GM23338 (cell line): ENCODE measurements at regions not wholly inside any gene's neighbourhood (a gene's known extent, or its start where the extent isn't known, plus 50 kb on each side); places are given as distances from the start of the nearest gene placed in this dataset.

ENCODE experiments used
- ATAC-seq: fragments of 200-7000 bp; cut with Tn5 transposase; 3 replicates; pipeline ENCODE4 v1.9.1; 2020
- DNase-seq: peaks from one replicate; pipeline ENCODE4 v3.0.0-alpha.2; 2015; ENCODE audit warnings: low spot score
- H2AFZ ChIP-seq: fragments of 200-600 bp; sonication (generic); 2 replicates; pipeline ENCODE4 v1.8.0; 2016; ENCODE audit warnings: antibody characterized with exemption, mild to moderate bottlenecking, moderate library complexity
- H3F3A ChIP-seq: fragments of 200-600 bp; sonication (generic); replicated peaks from 2 replicates; pipeline ENCODE4 v1.8.0; 2017; ENCODE audit warnings: antibody characterized with exemption, mixed run types, low read depth
- H3K27ac ChIP-seq: fragments of 200-600 bp; sonication (generic); 2 replicates; pipeline ENCODE4 v1.6.1; 2016; ENCODE audit warnings: low read depth
- H3K27me3 ChIP-seq: fragments of 200-600 bp; sonication (generic); 2 replicates; pipeline ENCODE4 v1.8.0; 2016; ENCODE audit warnings: mild to moderate bottlenecking, mixed run types, moderate library complexity; ENCODE audit not compliant: insufficient read depth
- H3K36me3 ChIP-seq: fragments of 200-600 bp; sonication (generic); 2 replicates; pipeline ENCODE4 v1.8.0; 2016; ENCODE audit warnings: mild to moderate bottlenecking; ENCODE audit not compliant: insufficient read depth
- H3K4me1 ChIP-seq: fragments of 200-600 bp; sonication (generic); 2 replicates; pipeline ENCODE4 v1.8.0; 2016; ENCODE audit warnings: mild to moderate bottlenecking, moderate library complexity; ENCODE audit not compliant: insufficient read depth
- H3K4me2 ChIP-seq: fragments of 200-600 bp; sonication (generic); 2 replicates; pipeline ENCODE4 v1.7.1; 2017; ENCODE audit warnings: mixed run types
- H3K4me3 ChIP-seq: fragments of 200-600 bp; sonication (generic); 2 replicates; pipeline ENCODE4 v1.6.1; 2016; ENCODE audit warnings: mixed run types
- H3K79me2 ChIP-seq: fragments of 200-600 bp; sonication (generic); replicated peaks from 2 replicates; pipeline ENCODE4 v1.8.0; 2017; ENCODE audit warnings: mild to moderate bottlenecking; ENCODE audit not compliant: insufficient read depth
- H3K9me2 ChIP-seq: fragments of 200-600 bp; sonication (generic); 2 replicates; pipeline ENCODE4 v1.8.0; 2017; ENCODE audit not compliant: insufficient read depth
- H4K20me1 ChIP-seq: fragments of 200-600 bp; sonication (generic); replicated peaks from 2 replicates; pipeline ENCODE4 v1.8.0; 2017; ENCODE audit warnings: mild to moderate bottlenecking; ENCODE audit not compliant: insufficient read depth
- H3K27ac Mint-ChIP-seq: 2 replicates; pipeline ENCODE4 v1.8.0; 2020; ENCODE audit warnings: inconsistent platforms, mild to moderate bottlenecking, moderate library complexity, mixed read lengths
- H3K27me3 Mint-ChIP-seq: 3 replicates; pipeline ENCODE4 v1.8.0; 2022; ENCODE audit warnings: low read depth, mild to moderate bottlenecking, moderate library complexity, mixed read lengths, inconsistent platforms; ENCODE audit not compliant: insufficient read depth, poor library complexity
- H3K36me3 Mint-ChIP-seq: 3 replicates; pipeline ENCODE4 v1.8.0; 2021; ENCODE audit warnings: low read depth, mild to moderate bottlenecking, inconsistent platforms, moderate library complexity, mixed read lengths
- H3K4me1 Mint-ChIP-seq: 3 replicates; pipeline ENCODE4 v1.8.0; 2020; ENCODE audit warnings: mild to moderate bottlenecking, inconsistent platforms, mixed read lengths
- H3K4me3 Mint-ChIP-seq: 3 replicates; pipeline ENCODE4 v1.8.0; 2021; ENCODE audit warnings: moderate library complexity, mild to moderate bottlenecking, inconsistent platforms, mixed read lengths
- H3K9me3 Mint-ChIP-seq: 3 replicates; pipeline ENCODE4 v1.8.0; 2020; ENCODE audit warnings: moderate library complexity, mild to moderate bottlenecking, inconsistent platforms, mixed read lengths
- CTCF ChIP-seq, 2 experiments: fragments of 200-600 bp in 1 of 2; sonication (generic) in 1 of 2; conservative IDR thresholded peaks; 2 replicates each; pipeline versions ENCODE4 v1.5.1 to v1.6.1; 2016 to 2017; ENCODE audit warnings: antibody characterized with exemption in 2 of 2, low read depth in 2 of 2, mild to moderate bottlenecking in 2 of 2, moderate library complexity in 1 of 2
- ETS1 ChIP-seq: IDR thresholded peaks from 2 replicates; pipeline ENCODE4 v1.6.1; 2016; ENCODE audit warnings: antibody characterized with exemption
- EZH2 ChIP-seq: fragments of 200-600 bp; sonication (generic); IDR thresholded peaks from one replicate; pipeline ENCODE4 v1.8.0; 2017; ENCODE audit warnings: antibody characterized with exemption, mild to moderate bottlenecking, low read depth; ENCODE audit not compliant: unreplicated experiment
- EZH2phosphoT487 ChIP-seq: fragments of 200-600 bp; sonication (generic); IDR thresholded peaks from one replicate; pipeline ENCODE4 v1.8.1; 2018; ENCODE audit warnings: antibody characterized with exemption; ENCODE audit not compliant: unreplicated experiment
- NANOG ChIP-seq: IDR thresholded peaks from 2 replicates; pipeline ENCODE4 v1.6.1; 2016; ENCODE audit warnings: antibody characterized with exemption, borderline replicate concordance
- POLR2AphosphoS5 ChIP-seq: IDR thresholded peaks from 2 replicates; pipeline ENCODE4 v1.6.1; 2016; ENCODE audit warnings: antibody characterized with exemption, low read depth
- STAT1 ChIP-seq: IDR thresholded peaks from one replicate; pipeline ENCODE4 v1.6.1; 2016; ENCODE audit warnings: antibody characterized with exemption; ENCODE audit not compliant: unreplicated experiment
- ZNF114 ChIP-seq: fragments of 250-450 bp; sonication (Bioruptor Pico); IDR thresholded peaks from 2 replicates; pipeline ENCODE4 v1.5.0; 2020; ENCODE audit warnings: mild to moderate bottlenecking, moderate library complexity
- ZNF331 ChIP-seq: fragments of 250-450 bp; sonication (Bioruptor Pico); IDR thresholded peaks from 2 replicates; pipeline ENCODE4 v1.5.0; 2020; ENCODE audit warnings: low read depth, mild to moderate bottlenecking, moderate library complexity
- ZNF462 ChIP-seq: fragments of 250-450 bp; sonication (Bioruptor Pico); IDR thresholded peaks from 2 replicates; pipeline ENCODE4 v1.5.0; 2020; ENCODE audit warnings: mild to moderate bottlenecking, moderate library complexity

- Mint-ChIP-seq H3K4me1 (peaks cover 2% of the 10 kb centered on the region), H3K36me3 (no peaks in the 10 kb centered on the region)
- no peaks in the 10 kb centered on the region for H4K20me1 ChIP-seq
Measured at GRCh38 chr2:128557069-128557468, 238.4 kb upstream of the HS6ST1 start.

GRCh38 chr2:128557831-128558241 is 239.2 kb upstream of the HS6ST1 start:
- no peak overlapping the region for H3K4me3 ChIP-seq
- H3K27ac ChIP-seq, result no peak overlapping the region
- Mint-ChIP-seq H3K4me3 (no peak overlapping the region), H3K4me1 (no peaks in the 10 kb centered on the region; the same call in 1 of the 3 replicates), H3K36me3 (no peaks in the 10 kb centered on the region), H3K9me3 (peaks cover 5% of the 10 kb centered on the region; the same call in 2 of the 3 replicates), H3K27me3 (peaks cover 4% of the 10 kb centered on the region), H3K27ac (no peak overlapping the region)
- no peaks in the 10 kb centered on the region for H3K36me3 ChIP-seq
- no peaks in the 10 kb centered on the region for H3K4me1 ChIP-seq
- no peaks in the 10 kb centered on the region for H3K27me3 ChIP-seq
- DNase-seq (no peak), ATAC-seq (no peak)
- H3K79me2 ChIP-seq, result no peaks in the 10 kb centered on the region
- no peaks in the 10 kb centered on the region for H4K20me1 ChIP-seq
- no peak overlapping the region for H2AFZ ChIP-seq
- no peaks in the 10 kb centered on the region; the same call in 1 of the 2 replicates for H3K9me2 ChIP-seq
- no peak overlapping the region for H3K4me2 ChIP-seq
- H3F3A ChIP-seq, result no peaks in the 10 kb centered on the region
- TF ChIP-seq CTCF (conservative IDR thresholded peaks at IDR 0.05; ENCODE audit: low read depth in 2 of 2) (no peak), ZNF331 (CRISPR knock-in tag) (no peak), ZNF114 (no peak), STAT1 (no peak), ETS1 (no peak), ZNF462 (no peak), EZH2 (no peak)

More at GRCh38 chr2:128557069-128557468, 238.4 kb upstream of the HS6ST1 start:
- H3K4me1 ChIP-seq, result no peaks in the 10 kb centered on the region
- Mint-ChIP-seq H3K4me3 (no peak overlapping the region), H3K27me3 (peaks cover 6% of the 10 kb centered on the region), H3K9me3 (peaks cover 5% of the 10 kb centered on the region; the same call in 2 of the 3 replicates), H3K27ac (no peak overlapping the region)
- H3K27ac ChIP-seq, result no peak overlapping the region
- no peaks in the 10 kb centered on the region for H3K27me3 ChIP-seq
- no peak overlapping the region for H3K4me2 ChIP-seq
- no peak for TF ChIP-seq POLR2AphosphoS5
- TF ChIP-seq STAT1, result no peak
- no peak for TF ChIP-seq NANOG
- no peak for TF ChIP-seq ETS1
- no peak for TF ChIP-seq EZH2
- TF ChIP-seq EZH2phosphoT487, result no peak
- TF ChIP-seq ZNF114, result no peak
- H3F3A ChIP-seq, result no peaks in the 10 kb centered on the region
- no peak overlapping the region for H2AFZ ChIP-seq
- no peak overlapping the region for H3K4me3 ChIP-seq
- no peaks in the 10 kb centered on the region; the same call in 1 of the 2 replicates for H3K9me2 ChIP-seq
- ATAC-seq, result no peak
- H3K36me3 ChIP-seq, result no peaks in the 10 kb centered on the region
- DNase-seq, result no peak
- H3K79me2 ChIP-seq, result no peaks in the 10 kb centered on the region
